ENCODE measurements at regions not wholly inside any gene's neighbourhood (a gene's known extent, or its start where the extent isn't known, plus 50 kb on each side); places are given as distances from the start of the nearest gene placed in this dataset.

- BruUV-seq (replicated peaks): no TSS peak
- ATAC-seq (no peak), DNase-seq (ENCODE audit: low read depth, low spot score) (no peak)
- H3K27me3 ChIP-seq (ENCODE audit: insufficient read depth, low read length): no peaks in the 10 kb centered on the region
- no peak overlapping the region for H2AFZ ChIP-seq (ENCODE audit: low read depth, low read length, poor library complexity, severe bottlenecking)
- H4K20me1 ChIP-seq (ENCODE audit: insufficient read depth): no peaks in the 10 kb centered on the region
- intact Hi-C loops (cut with micrococcal nuclease): no loop called here
- no peak overlapping the region for H3K4me3 ChIP-seq (replicated peaks in 1 of 2; ENCODE audit: low read depth in 1 of 2, low read length in 2 of 2)
- ChIA-PET RAD21 (ENCODE audit: low non-redundant PET in 1 of 2, low total read pairs in 2 of 2, uncharacterized antibody in 2 of 2, unreplicated experiment in 2 of 2) (no interaction called here), CTCF (no interaction called here), POLR2A (no interaction called here)
- H3K9me3 ChIP-seq (ENCODE audit: control insufficient read depth in 1 of 2, insufficient read depth in 1 of 2, low read depth in 1 of 2, low read length in 2 of 2): no peaks in the 10 kb centered on the region
- H3K4me2 ChIP-seq (ENCODE audit: low read length): no peak overlapping the region
- H3K4me1 ChIP-seq (ENCODE audit: control insufficient read depth in 1 of 2, insufficient read depth in 2 of 2, low read length in 2 of 2): no peaks in the 10 kb centered on the region
- H3K9ac ChIP-seq (ENCODE audit: low read length): no peak overlapping the region
- no peaks in the 10 kb centered on the region for H3K9me2 ChIP-seq (ENCODE audit: insufficient read depth)
- no peaks in the 10 kb centered on the region for H3K79me2 ChIP-seq (ENCODE audit: insufficient read depth, low read length)
- H3K27ac ChIP-seq (ENCODE audit: low read depth, low read length): no peak overlapping the region
- H3K36me3 ChIP-seq (ENCODE audit: control insufficient read depth in 1 of 2, insufficient read depth in 2 of 2, low read length in 2 of 2): no peaks in the 10 kb centered on the region
- TF ChIP-seq FOSL1 (IDR thresholded peaks at IDR 0.05; ENCODE audit: low read depth): no peak
- no peak for TF ChIP-seq REST (IDR thresholded peaks at IDR 0.05; ENCODE audit: low read depth)
- no peak for TF ChIP-seq ELF1 (IDR thresholded peaks at IDR 0.05; ENCODE audit: borderline replicate concordance, low read depth)
- TF ChIP-seq CBX3 (IDR thresholded peaks at IDR 0.05; ENCODE audit: low read depth): no peak
- no peak for TF ChIP-seq EZH2 (IDR thresholded peaks at IDR 0.05)
- TF ChIP-seq, protein P1, sequence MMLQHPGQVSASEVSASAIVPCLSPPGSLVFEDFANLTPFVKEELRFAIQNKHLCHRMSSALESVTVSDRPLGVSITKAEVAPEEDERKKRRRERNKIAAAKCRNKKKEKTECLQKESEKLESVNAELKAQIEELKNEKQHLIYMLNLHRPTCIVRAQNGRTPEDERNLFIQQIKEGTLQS (IDR thresholded peaks at IDR 0.05): no peak
- TF ChIP-seq MAX (IDR thresholded peaks at IDR 0.05): no peak
- TF ChIP-seq ZBTB33 (IDR thresholded peaks at IDR 0.05; ENCODE audit: extremely low read depth, insufficient replicate concordance, low read length): no peak
- no peak for TF ChIP-seq YY1 (IDR thresholded peaks at IDR 0.05; ENCODE audit: extremely low read depth, insufficient replicate concordance, low read depth, low read length)
Observed at GRCh38 chr3:111485086-111485485, 56.9 kb upstream of the CD96 start.

Data from HCT116 (cell line).